Occipital lobe (tissue), 1 donor: ENCODE measurements at regions not wholly inside any gene's neighbourhood (a gene's known extent, or its start where the extent isn't known, plus 50 kb on each side); places are given as distances from the start of the nearest gene placed in this dataset.

Experiments used
- DNase-seq: peaks from one replicate; lab custom pipeline; 2025; lab: John Stamatoyannopoulos, UW

GRCh38 chr1:199311478-199312262 lies 672.8 kb downstream of the PTPRC start:
- no peak for DNase-seq

- DNase-seq: no peak
Observed at GRCh38 chr1:199312626-199313025, 673.8 kb downstream of the PTPRC start.

GRCh38 chr1:199313444-199313843 lies 674.6 kb downstream of the PTPRC start:
- no peak for DNase-seq

GRCh38 chr1:199319341-199319740 lies 680.5 kb downstream of the PTPRC start:
- no peak for DNase-seq

GRCh38 chr1:199322278-199322677 lies 683.4 kb downstream of the PTPRC start:
- no peak for DNase-seq

GRCh38 chr1:199333180-199333579 lies 694.3 kb upstream of the NR5A2 start:
- no peak for DNase-seq

GRCh38 chr1:199335496-199335895 lies 692.0 kb upstream of the NR5A2 start:
- no peak for DNase-seq

GRCh38 chr1:199336745-199337640 lies 690.5 kb upstream of the NR5A2 start:
- DNase-seq: no peak

GRCh38 chr1:199338760-199339159 lies 688.8 kb upstream of the NR5A2 start:
- no peak for DNase-seq

- no peak for DNase-seq
Observed at GRCh38 chr1:199352351-199352750, 675.2 kb upstream of the NR5A2 start.

- DNase-seq: no peak
Observed at GRCh38 chr1:199353906-199354305, 673.6 kb upstream of the NR5A2 start.

- DNase-seq: no peak
Observed at GRCh38 chr1:199356561-199356960, 670.9 kb upstream of the NR5A2 start.

- no peak for DNase-seq
Observed at GRCh38 chr1:199357599-199357998, 669.9 kb upstream of the NR5A2 start.

- DNase-seq: no peak
Observed at GRCh38 chr1:199362996-199363395, 664.5 kb upstream of the NR5A2 start.

- DNase-seq: no peak
Observed at GRCh38 chr1:199373139-199373538, 654.4 kb upstream of the NR5A2 start.

- DNase-seq: no peak
Observed at GRCh38 chr1:199377211-199377610, 650.3 kb upstream of the NR5A2 start.

- no peak for DNase-seq
Observed at GRCh38 chr1:199383793-199384192, 643.7 kb upstream of the NR5A2 start.

GRCh38 chr1:199394856-199395255 lies 632.7 kb upstream of the NR5A2 start:
- no peak for DNase-seq

GRCh38 chr1:199396456-199396855 lies 631.1 kb upstream of the NR5A2 start:
- no peak for DNase-seq

- DNase-seq: no peak
Observed at GRCh38 chr1:199399996-199400724, 627.4 kb upstream of the NR5A2 start.

GRCh38 chr1:199403531-199404116 lies 623.9 kb upstream of the NR5A2 start:
- no peak for DNase-seq

- DNase-seq: no peak
Observed at GRCh38 chr1:199404191-199404590, 623.3 kb upstream of the NR5A2 start.
